Loucy (cell line): ENCODE measurements at regions not wholly inside any gene's neighbourhood (a gene's known extent, or its start where the extent isn't known, plus 50 kb on each side); places are given as distances from the start of the nearest gene placed in this dataset.

Experiments used
- H2AFZ ChIP-seq: fragments of 200-600 bp; sonication (generic); 2 replicates; pipeline ENCODE4 v1.6.0; 2016; ENCODE audit warnings: antibody characterized with exemption, mild to moderate bottlenecking, low read length, moderate library complexity
- H3F3A ChIP-seq: fragments of 200-600 bp; 2 replicates; pipeline ENCODE4 v1.6.0; 2016; ENCODE audit warnings: antibody characterized with exemption, low read depth, mild to moderate bottlenecking
- H3K27me3 ChIP-seq: fragments of 200-600 bp; sonication (generic); 2 replicates; pipeline ENCODE4 v1.6.1; 2014; ENCODE audit warnings: low read length, mild to moderate bottlenecking; ENCODE audit not compliant: insufficient read depth, poor library complexity, severe bottlenecking
- H3K36me3 ChIP-seq: fragments of 200-600 bp; sonication (generic); 2 replicates; pipeline ENCODE4 v1.6.1; 2016; ENCODE audit warnings: low read length; ENCODE audit not compliant: insufficient read depth
- H3K4me1 ChIP-seq: fragments of 200-600 bp; sonication (generic); 2 replicates; pipeline ENCODE4 v1.5.1; 2014; ENCODE audit warnings: low read length, mild to moderate bottlenecking; ENCODE audit not compliant: insufficient read depth, poor library complexity, severe bottlenecking
- H3K4me2 ChIP-seq: fragments of 200-600 bp; sonication (generic); 2 replicates; pipeline ENCODE4 v1.6.0; 2014; ENCODE audit warnings: antibody characterized with exemption, low read length, low read depth, mild to moderate bottlenecking; ENCODE audit not compliant: poor library complexity, severe bottlenecking
- H3K4me3 ChIP-seq: fragments of 200-600 bp; sonication (generic); 2 replicates; pipeline ENCODE4 v1.5.1; 2014; ENCODE audit warnings: low read length, mild to moderate bottlenecking, mixed read lengths; ENCODE audit not compliant: poor library complexity, severe bottlenecking
- H3K79me2 ChIP-seq: fragments of 200-600 bp; sonication (generic); 2 replicates; pipeline ENCODE4 v1.6.1; 2014; ENCODE audit warnings: low read length; ENCODE audit not compliant: insufficient read depth
- H3K9ac ChIP-seq: fragments of 200-600 bp; sonication (generic); 2 replicates; pipeline ENCODE4 v1.6.0; 2014; ENCODE audit warnings: mild to moderate bottlenecking, low read depth, low read length, moderate library complexity; ENCODE audit not compliant: poor library complexity, severe bottlenecking
- H3K9me2 ChIP-seq: fragments of 200-600 bp; sonication (generic); replicated peaks from 2 replicates; pipeline ENCODE4 v1.6.1; 2016; ENCODE audit warnings: low read depth, low read length, mixed read lengths
- H3K9me3 ChIP-seq: fragments of 200-600 bp; sonication (generic); 2 replicates; pipeline ENCODE4 v1.6.1; 2014; ENCODE audit warnings: mild to moderate bottlenecking, antibody characterized with exemption, low read length, low read depth; ENCODE audit not compliant: insufficient read depth
- H4K20me1 ChIP-seq: fragments of 200-600 bp; sonication (generic); 2 replicates; pipeline ENCODE4 v1.6.0; 2014; ENCODE audit warnings: antibody characterized with exemption, low read length, mild to moderate bottlenecking; ENCODE audit not compliant: insufficient read depth, poor library complexity, severe bottlenecking
- EZH2phosphoT487 ChIP-seq: fragments of 200-600 bp; IDR thresholded peaks from 2 replicates; pipeline ENCODE4 v1.6.1; 2018; ENCODE audit warnings: antibody characterized with exemption, mild to moderate bottlenecking, moderate library complexity, borderline replicate concordance
- TF ChIP-seq, protein P1 (sequence below): fragments of 200-600 bp; sonication (generic); conservative IDR thresholded peaks from 2 replicates; pipeline ENCODE4 v1.5.1; 2014; ENCODE audit warnings: mild to moderate bottlenecking, antibody characterized with exemption, low read length

DNA sequence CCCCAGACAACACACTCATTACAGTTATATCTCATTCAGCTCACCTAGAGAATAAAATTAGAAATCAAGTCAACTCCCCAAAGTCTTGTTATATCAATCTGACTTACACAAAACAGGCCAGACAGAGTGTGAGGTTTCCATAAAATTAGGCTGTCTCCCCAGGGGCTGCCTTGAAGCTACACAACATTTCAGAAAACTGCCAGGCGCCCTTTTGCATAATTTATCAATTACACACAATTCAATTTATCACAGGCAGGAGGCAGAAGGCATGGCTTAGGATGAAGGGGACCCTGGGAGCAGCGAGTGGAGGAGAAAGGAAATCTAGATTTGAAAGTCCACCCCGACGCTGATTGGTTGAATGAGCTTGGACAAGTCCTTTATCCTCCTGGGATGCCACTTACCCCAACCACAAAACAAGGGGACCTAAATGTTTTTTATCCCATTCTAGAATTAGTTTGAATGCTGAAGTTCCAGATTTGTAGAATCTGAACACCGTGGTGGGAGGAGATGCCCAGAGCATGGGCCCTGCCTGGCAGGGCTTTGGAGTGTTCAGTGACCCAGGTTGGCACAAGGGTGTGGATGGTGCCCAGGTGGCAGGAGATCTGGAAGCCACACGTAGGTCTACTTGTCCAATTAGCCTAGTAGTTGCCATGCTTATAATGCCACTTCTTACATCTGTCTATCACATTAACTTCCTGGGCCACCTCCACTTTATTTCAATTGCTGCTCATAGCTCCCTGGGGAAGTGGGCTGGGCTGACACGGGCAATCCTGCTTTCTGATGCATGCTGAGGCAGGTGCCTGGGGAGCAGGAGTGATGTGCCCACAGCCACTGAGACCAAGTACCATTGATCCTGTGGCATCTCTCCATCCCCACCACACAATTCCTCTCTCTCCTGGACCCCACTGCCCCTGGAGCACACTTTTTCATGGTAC, 119.8 kb upstream of the TLE3 start:
- Histone ChIP-seq H3K4me1 (peaks cover 20% of the 10 kb centered on the region), H3K27me3 (no peaks in the 10 kb centered on the region), H3K36me3 (no peaks in the 10 kb centered on the region), H3K79me2 (no peaks in the 10 kb centered on the region), H3K4me2 (no peak overlapping the region), H3K9ac (no peak overlapping the region), H4K20me1 (no peaks in the 10 kb centered on the region), H2AFZ (no peak overlapping the region), H3K4me3 (no peak overlapping the region), H3F3A (no peaks in the 10 kb centered on the region), H3K9me3 (no peaks in the 10 kb centered on the region), H3K9me2 (no peaks in the 10 kb centered on the region)
- no peak for TF ChIP-seq EZH2phosphoT487
- TF ChIP-seq, protein P1, sequence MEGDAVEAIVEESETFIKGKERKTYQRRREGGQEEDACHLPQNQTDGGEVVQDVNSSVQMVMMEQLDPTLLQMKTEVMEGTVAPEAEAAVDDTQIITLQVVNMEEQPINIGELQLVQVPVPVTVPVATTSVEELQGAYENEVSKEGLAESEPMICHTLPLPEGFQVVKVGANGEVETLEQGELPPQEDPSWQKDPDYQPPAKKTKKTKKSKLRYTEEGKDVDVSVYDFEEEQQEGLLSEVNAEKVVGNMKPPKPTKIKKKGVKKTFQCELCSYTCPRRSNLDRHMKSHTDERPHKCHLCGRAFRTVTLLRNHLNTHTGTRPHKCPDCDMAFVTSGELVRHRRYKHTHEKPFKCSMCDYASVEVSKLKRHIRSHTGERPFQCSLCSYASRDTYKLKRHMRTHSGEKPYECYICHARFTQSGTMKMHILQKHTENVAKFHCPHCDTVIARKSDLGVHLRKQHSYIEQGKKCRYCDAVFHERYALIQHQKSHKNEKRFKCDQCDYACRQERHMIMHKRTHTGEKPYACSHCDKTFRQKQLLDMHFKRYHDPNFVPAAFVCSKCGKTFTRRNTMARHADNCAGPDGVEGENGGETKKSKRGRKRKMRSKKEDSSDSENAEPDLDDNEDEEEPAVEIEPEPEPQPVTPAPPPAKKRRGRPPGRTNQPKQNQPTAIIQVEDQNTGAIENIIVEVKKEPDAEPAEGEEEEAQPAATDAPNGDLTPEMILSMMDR, result no peak

DNA sequence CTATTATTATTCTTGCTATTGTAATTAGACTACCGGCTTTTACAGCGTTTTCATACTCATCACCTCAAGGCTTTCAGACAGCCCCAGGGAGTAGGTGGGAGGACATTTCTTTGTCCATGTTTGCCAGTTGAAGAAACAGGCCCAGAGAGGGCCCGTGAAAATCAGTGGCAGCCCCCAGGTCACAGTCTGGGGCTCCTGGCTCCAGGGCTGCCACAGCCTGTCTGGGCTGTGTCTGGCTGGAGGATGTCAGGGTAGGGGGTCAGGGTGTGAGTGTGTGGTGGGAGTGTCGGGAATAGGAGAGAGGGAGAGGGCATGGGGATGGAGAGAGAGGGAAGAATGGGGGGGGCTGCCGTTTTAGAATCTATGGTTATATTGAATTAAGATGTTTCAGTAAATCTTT, 118.2 kb upstream of the TLE3 start:
- Histone ChIP-seq H3F3A (no peaks in the 10 kb centered on the region), H3K27me3 (no peaks in the 10 kb centered on the region), H2AFZ (no peak overlapping the region), H4K20me1 (no peaks in the 10 kb centered on the region), H3K4me3 (no peak overlapping the region), H3K79me2 (no peaks in the 10 kb centered on the region), H3K9ac (no peak overlapping the region), H3K4me2 (no peak overlapping the region), H3K4me1 (peaks cover 20% of the 10 kb centered on the region), H3K9me3 (no peaks in the 10 kb centered on the region), H3K9me2 (no peaks in the 10 kb centered on the region), H3K36me3 (no peaks in the 10 kb centered on the region)
- TF ChIP-seq EZH2phosphoT487, result no peak
- TF ChIP-seq, protein P1, result no peak

DNA sequence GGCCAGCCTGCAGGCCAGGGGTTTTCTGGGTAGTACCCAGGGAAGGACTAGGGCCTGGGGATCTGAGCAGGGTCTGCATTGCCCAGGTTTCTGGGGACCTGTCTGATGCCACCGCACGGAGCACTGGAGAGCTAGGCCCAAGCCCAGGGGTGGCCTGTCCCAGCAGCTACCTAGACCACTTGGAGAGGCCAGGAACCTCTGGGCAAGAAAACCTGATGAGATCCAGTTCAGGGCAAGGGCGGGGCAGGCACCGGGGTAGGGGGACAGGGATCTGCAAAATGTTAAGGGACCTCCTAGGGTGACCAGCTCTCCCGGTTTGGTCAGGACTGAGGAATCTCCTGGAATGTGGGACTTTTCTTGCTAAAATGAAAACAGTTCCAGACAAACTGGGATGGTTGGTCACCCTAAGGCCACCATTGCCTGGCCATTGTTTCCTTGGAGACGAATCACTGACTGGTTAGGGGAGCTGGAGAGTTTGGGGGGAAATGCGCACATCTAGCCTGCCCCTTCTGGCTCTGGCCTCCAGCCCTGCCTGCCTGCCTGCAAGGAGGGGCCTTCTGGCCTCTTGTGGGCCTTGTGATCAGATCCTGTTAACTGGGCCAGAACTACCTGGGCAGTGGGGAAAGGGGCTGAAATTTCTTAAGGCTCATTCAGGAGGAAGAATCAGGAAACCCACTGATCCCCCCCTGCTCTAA, 117.4 kb upstream of the TLE3 start:
- H3K9me2 ChIP-seq, result no peaks in the 10 kb centered on the region
- no peaks in the 10 kb centered on the region for H4K20me1 ChIP-seq
- H3K9me3 ChIP-seq, result no peaks in the 10 kb centered on the region
- no peak overlapping the region for H3K4me2 ChIP-seq
- TF ChIP-seq EZH2phosphoT487, result no peak
- TF ChIP-seq, protein P1, result no peak
- H2AFZ ChIP-seq, result no peak overlapping the region
- H3K4me1 ChIP-seq, result peaks cover 17% of the 10 kb centered on the region
- no peaks in the 10 kb centered on the region for H3F3A ChIP-seq
- H3K9ac ChIP-seq, result no peak overlapping the region
- no peaks in the 10 kb centered on the region for H3K79me2 ChIP-seq
- H3K36me3 ChIP-seq, result no peaks in the 10 kb centered on the region
- H3K4me3 ChIP-seq, result no peak overlapping the region
- no peaks in the 10 kb centered on the region for H3K27me3 ChIP-seq
